ENCODE measurements at regions not wholly inside any gene's neighbourhood (a gene's known extent, or its start where the extent isn't known, plus 50 kb on each side); places are given as distances from the start of the nearest gene placed in this dataset.

DNA sequence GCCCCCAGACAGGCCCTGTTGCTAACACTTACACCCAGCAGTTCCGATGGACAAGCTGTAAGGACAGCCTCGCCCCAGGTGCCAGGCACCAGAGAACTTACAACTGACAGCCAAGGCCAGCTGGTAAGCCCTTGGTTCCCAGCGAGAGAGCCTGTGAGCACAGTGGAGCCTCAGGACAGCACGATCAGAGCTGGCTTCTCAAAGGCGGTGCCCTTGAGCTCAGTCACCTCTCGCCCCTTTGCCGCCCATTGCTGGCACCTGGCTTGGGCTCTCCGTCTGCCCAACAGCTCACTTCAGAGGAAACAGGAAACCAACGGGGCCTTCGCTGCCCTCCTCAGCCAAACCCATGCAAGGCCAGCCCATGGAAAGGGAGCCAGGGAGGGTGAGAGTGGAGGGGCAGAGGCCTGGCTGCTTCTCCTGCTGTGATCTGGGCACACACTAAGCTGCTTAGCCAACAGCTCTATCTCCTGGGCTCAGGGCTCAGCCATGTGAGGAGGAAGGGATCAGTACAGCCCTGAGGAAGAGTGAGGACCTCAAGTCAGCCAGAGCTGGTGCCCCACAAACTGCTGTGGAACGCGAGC is 98.5 kb downstream of the SINHCAF start:
- ATAC-seq: no peak
- no peak overlapping the region for H3K4me3 Mint-ChIP-seq
- peaks cover 2% of the 10 kb centered on the region for H3K9me3 Mint-ChIP-seq (ENCODE audit: low read depth)
- CTCF ChIA-PET: interaction anchor here (1.1 to 1.9 kb wide), 3 partner anchors 13 to 44 kb away, joined by 3 to 6 read pairs (median 4); no protein-coding TSS in a partner anchor
- no peak overlapping the region for H3K27ac Mint-ChIP-seq
- no peak for DNase-seq
- intact Hi-C loops (cut with DNase I, micrococcal nuclease): no loop called here
- POLR2A ChIA-PET: interaction anchor here (0.6 kb wide), 1 partner anchor 1579 kb away, joined by 4 read pairs; no protein-coding TSS in a partner anchor
- H3K4me1 Mint-ChIP-seq: no peaks in the 10 kb centered on the region
- H3K27me3 Mint-ChIP-seq: peaks cover 2% of the 10 kb centered on the region
- H3K36me3 Mint-ChIP-seq (ENCODE audit: low read depth): no peaks in the 10 kb centered on the region

- POLR2A ChIA-PET: no interaction called here
- no peak overlapping the region for H3K27ac Mint-ChIP-seq
- H3K36me3 Mint-ChIP-seq (ENCODE audit: low read depth): no peaks in the 10 kb centered on the region
- CTCF ChIA-PET: no interaction called here
- peaks cover 2% of the 10 kb centered on the region for H3K9me3 Mint-ChIP-seq (ENCODE audit: low read depth)
- no peak overlapping the region for H3K4me3 Mint-ChIP-seq
- intact Hi-C loops (cut with DNase I, micrococcal nuclease): no loop called here
- no peak for DNase-seq
- H3K27me3 Mint-ChIP-seq: peaks cover 2% of the 10 kb centered on the region
- ATAC-seq: no peak
- no peaks in the 10 kb centered on the region for H3K4me1 Mint-ChIP-seq
Measured at GRCh38 chr12:31228811-31229792, 96.8 kb downstream of the SINHCAF start.

GRCh38 chr12:31230004-31230403 is 95.9 kb downstream of the SINHCAF start:
- Mint-ChIP-seq H3K4me1 (no peaks in the 10 kb centered on the region), H3K9me3 (ENCODE audit: low read depth) (peaks cover 2% of the 10 kb centered on the region), H3K4me3 (no peak overlapping the region), H3K36me3 (ENCODE audit: low read depth) (no peaks in the 10 kb centered on the region), H3K27me3 (peaks cover 3% of the 10 kb centered on the region), H3K27ac (no peak overlapping the region)
- intact Hi-C loops (cut with DNase I, micrococcal nuclease): no loop called here
- DNase-seq (no peak), ATAC-seq (no peak)
- ChIA-PET CTCF (no interaction called here), POLR2A (no interaction called here)
